Glutamatergic neuron (in vitro differentiated cells): ENCODE measurements at regions not wholly inside any gene's neighbourhood (a gene's known extent, or its start where the extent isn't known, plus 50 kb on each side); places are given as distances from the start of the nearest gene placed in this dataset.

Experiments used
- DNase-seq: peaks from one replicate; pipeline ENCODE4 v3.0.0; 2022
- H3K27ac Mint-ChIP-seq: one replicate; pipeline ENCODE4 v1.8.0; 2020; ENCODE audit warnings: mild to moderate bottlenecking, mixed read lengths, inconsistent platforms; ENCODE audit not compliant: unreplicated experiment
- H3K27me3 Mint-ChIP-seq: one replicate; pipeline ENCODE4 v1.8.0; 2020; ENCODE audit warnings: mild to moderate bottlenecking, moderate library complexity, mixed read lengths, inconsistent platforms; ENCODE audit not compliant: unreplicated experiment
- H3K36me3 Mint-ChIP-seq: one replicate; pipeline ENCODE4 v1.8.0; 2020; ENCODE audit warnings: mild to moderate bottlenecking, mixed read lengths, inconsistent platforms; ENCODE audit not compliant: unreplicated experiment
- H3K4me1 Mint-ChIP-seq: one replicate; pipeline ENCODE4 v1.8.0; 2020; ENCODE audit warnings: mild to moderate bottlenecking, low read depth, mixed read lengths, inconsistent platforms; ENCODE audit not compliant: unreplicated experiment
- H3K4me3 Mint-ChIP-seq: one replicate; pipeline ENCODE4 v1.8.0; 2020; ENCODE audit warnings: mild to moderate bottlenecking, mixed read lengths, inconsistent platforms; ENCODE audit not compliant: unreplicated experiment
- H3K9me3 Mint-ChIP-seq: one replicate; pipeline ENCODE4 v1.8.0; 2020; ENCODE audit warnings: mild to moderate bottlenecking, moderate library complexity, mixed read lengths, inconsistent platforms; ENCODE audit not compliant: unreplicated experiment
- CTCF ChIP-seq: fragments of 200-600 bp; sonication (generic); IDR thresholded peaks from one replicate; pipeline ENCODE4 v1.5.0; 2021; ENCODE audit not compliant: partially characterized antibody, unreplicated experiment

- no peak overlapping the region for H3K4me3 Mint-ChIP-seq
- no peaks in the 10 kb centered on the region for H3K9me3 Mint-ChIP-seq
- H3K27ac Mint-ChIP-seq: no peak overlapping the region
Measured at GRCh38 chr2:35785564-35785963, 570.0 kb upstream of the CRIM1 start.

GRCh38 chr2:35784777-35785176, 570.8 kb upstream of the CRIM1 start:
- Mint-ChIP-seq H3K36me3 (no peaks in the 10 kb centered on the region), H3K27me3 (no peaks in the 10 kb centered on the region), H3K4me3 (no peak overlapping the region), H3K9me3 (no peaks in the 10 kb centered on the region), H3K27ac (no peak overlapping the region), H3K4me1 (no peaks in the 10 kb centered on the region)
- DNase-seq: no peak
- no peak for TF ChIP-seq CTCF

More at GRCh38 chr2:35785564-35785963, 570.0 kb upstream of the CRIM1 start:
- Mint-ChIP-seq H3K4me1 (no peaks in the 10 kb centered on the region), H3K27me3 (no peaks in the 10 kb centered on the region), H3K36me3 (no peaks in the 10 kb centered on the region)
- no peak for TF ChIP-seq CTCF
- no peak for DNase-seq

GRCh38 chr2:35783723-35784122, 571.9 kb upstream of the CRIM1 start:
- DNase-seq: no peak
- no peaks in the 10 kb centered on the region for H3K9me3 Mint-ChIP-seq

GRCh38 chr2:35741556-35741955, 614.0 kb upstream of the CRIM1 start:
- no peak for TF ChIP-seq CTCF
- H3K4me3 Mint-ChIP-seq: no peak overlapping the region
- H3K9me3 Mint-ChIP-seq: no peaks in the 10 kb centered on the region
- no peaks in the 10 kb centered on the region for H3K27me3 Mint-ChIP-seq
- no peak for DNase-seq
- no peaks in the 10 kb centered on the region for H3K36me3 Mint-ChIP-seq
- no peak overlapping the region for H3K27ac Mint-ChIP-seq
- no peaks in the 10 kb centered on the region for H3K4me1 Mint-ChIP-seq

More at GRCh38 chr2:35783723-35784122, 571.9 kb upstream of the CRIM1 start:
- Mint-ChIP-seq H3K27ac (no peak overlapping the region), H3K36me3 (no peaks in the 10 kb centered on the region), H3K4me3 (no peak overlapping the region), H3K4me1 (no peaks in the 10 kb centered on the region), H3K27me3 (no peaks in the 10 kb centered on the region)
- TF ChIP-seq CTCF: no peak

- no peak for DNase-seq
- no peaks in the 10 kb centered on the region for H3K36me3 Mint-ChIP-seq
- no peak overlapping the region for H3K4me3 Mint-ChIP-seq
- H3K4me1 Mint-ChIP-seq: no peaks in the 10 kb centered on the region
- no peaks in the 10 kb centered on the region for H3K9me3 Mint-ChIP-seq
- H3K27me3 Mint-ChIP-seq: no peaks in the 10 kb centered on the region
- no peak for TF ChIP-seq CTCF
- no peak overlapping the region for H3K27ac Mint-ChIP-seq
Measured at GRCh38 chr2:35731674-35732073, 623.9 kb upstream of the CRIM1 start.
